ENCODE measurements at regions not wholly inside any gene's neighbourhood (a gene's known extent, or its start where the extent isn't known, plus 50 kb on each side); places are given as distances from the start of the nearest gene placed in this dataset.

GRCh38 chr2:67251741-67252140 lies 145.4 kb upstream of the ETAA1 start:
- Histone ChIP-seq H3K27me3 (ENCODE audit: control insufficient read depth in 2 of 2, insufficient read depth in 2 of 2, low read length in 2 of 2) (no peaks in the 10 kb centered on the region), H3K9me3 (replicated peaks; ENCODE audit: control insufficient read depth, insufficient read depth, low read length) (no peaks in the 10 kb centered on the region), H3K4me1 (ENCODE audit: control insufficient read depth, extremely low read depth, insufficient read depth, low read length) (peaks cover 3% of the 10 kb centered on the region), H3K4me2 (ENCODE audit: insufficient read depth, low read length) (no peak overlapping the region), H3K9ac (replicated peaks; ENCODE audit: extremely low read depth, insufficient read depth, low read length) (no peak overlapping the region), H3K36me3 (ENCODE audit: control insufficient read depth in 2 of 2, extremely low read depth in 1 of 2, insufficient read depth in 2 of 2, low read length in 2 of 2) (no peaks in the 10 kb centered on the region), H4K20me1 (replicated peaks; ENCODE audit: control insufficient read depth, extremely low read depth, insufficient read depth, low read length) (no peaks in the 10 kb centered on the region), H3K4me3 (replicated peaks in 1 of 3; ENCODE audit: insufficient read depth in 1 of 3, low read depth in 1 of 3, low read length in 3 of 3) (no peak overlapping the region), H3K79me2 (ENCODE audit: control insufficient read depth, insufficient read depth, low read length) (no peaks in the 10 kb centered on the region), H3K9me1 (replicated peaks; ENCODE audit: control insufficient read depth, extremely low read depth, insufficient read depth, low read length) (no peaks in the 10 kb centered on the region), H3K27ac (ENCODE audit: insufficient read depth, low read depth, low read length) (no peak overlapping the region), H2AFZ (ENCODE audit: low read depth, low read length) (no peak overlapping the region)
- dilution Hi-C loops (cut with MboI; ENCODE audit: extremely low pct_ligation_motif_present, low sequenced_read_pairs), result no loop called here
- no peak for FAIRE-seq
- CTCF ChIA-PET, result no interaction called here
- BruUV-seq (replicated peaks), result no TSS peak
- POLR2A ChIA-PET, result no interaction called here
- TF ChIP-seq CTCF (IDR thresholded peaks at IDR 0.05; ENCODE audit: extremely low read depth in 1 of 2, insufficient read depth in 1 of 2, low read depth in 1 of 2, low read length in 2 of 2) (no peak), JUN (IDR thresholded peaks at IDR 0.05; ENCODE audit: borderline replicate concordance, insufficient read depth, insufficient read length, low read depth) (no peak), GATA2 (IDR thresholded peaks at IDR 0.05; ENCODE audit: insufficient read depth, insufficient read length, low read depth, low read length) (no peak), MAX (IDR thresholded peaks at IDR 0.05; ENCODE audit: insufficient read depth, insufficient read length) (no peak), FOS (IDR thresholded peaks at IDR 0.05; ENCODE audit: borderline replicate concordance, insufficient read depth, low read length) (no peak), POLR2AphosphoS5 (IDR thresholded peaks at IDR 0.05; ENCODE audit: insufficient read depth, low read depth, low read length) (no peak), MYC (IDR thresholded peaks at IDR 0.05; ENCODE audit: low read depth, low read length) (no peak), POLR2A (IDR thresholded peaks at IDR 0.05; ENCODE audit: low read depth, low read length) (no peak), EZH2 (IDR thresholded peaks at IDR 0.05; ENCODE audit: borderline replicate concordance, low read depth, low read length, severe bottlenecking) (no peak)
- no peak for DNase-seq (ENCODE audit: low read depth, low spot score)
- intact Hi-C loops (cut with micrococcal nuclease), result no loop called here

Measured in endothelial cell of umbilical vein (primary cell).